Adrenal gland (tissue), 9 donors: ENCODE measurements at regions not wholly inside any gene's neighbourhood (a gene's known extent, or its start where the extent isn't known, plus 50 kb on each side); places are given as distances from the start of the nearest gene placed in this dataset.
A peak's percentile ranks its signal among the peaks of the same experiment; 100 is the strongest.

Source experiments
- DNase-seq, 7 donors: peaks; one replicate each; pipeline ENCODE4 v3.0.0-alpha.2; 2019 to 2020
- H3K27ac ChIP-seq, 5 donors: fragments of 200-600 bp; sonication (generic) in 4 of 5; 1 replicate in 3 of 5; 2 replicates in 2 of 5; pipeline versions ENCODE4 v1.5.1 to v1.8.0; 2016 to 2020; ENCODE audit warnings: mild to moderate bottlenecking in 1 of 5
- H3K27me3 ChIP-seq: fragments of 200-600 bp; 2 replicates; pipeline ENCODE4 v1.8.0; 2021
- H3K36me3 ChIP-seq, 2 donors: fragments of 200-600 bp; replicated peaks in 1 of 2; 1 replicate in 1 of 2; 2 replicates in 1 of 2; pipeline versions ENCODE4 v1.5.1 to v1.8.0; 2018 to 2022
- H3K4me1 ChIP-seq, 2 donors: fragments of 200-600 bp; replicated peaks in 1 of 2; 1 replicate in 1 of 2; 2 replicates in 1 of 2; pipeline versions ENCODE4 v1.5.1 to v1.8.0; 2018 to 2021
- H3K4me3 ChIP-seq, 4 donors: fragments of 200-600 bp; sonication (generic) in 3 of 4; one replicate each; pipeline ENCODE4 v1.5.1; 2016 to 2018
- H3K9me3 ChIP-seq, 3 donors: fragments of 200-600 bp; sonication (generic) in 1 of 3; replicated peaks in 1 of 3; 1 replicate in 2 of 3; 2 replicates in 1 of 3; pipeline versions ENCODE4 v1.5.1 to v1.8.0; 2016 to 2021
- POLR2A ChIP-seq, 2 donors: fragments of 450-650 bp; IDR thresholded peaks; one replicate each; pipeline ENCODE4 v1.6.1; 2017; ENCODE audit warnings: antibody characterized with exemption in 2 of 2, mild to moderate bottlenecking in 2 of 2, moderate library complexity in 1 of 2
- whole genome bisulfite sequencing, 4 donors: extraction: QIAGEN DNeasy Blood & Tissue Kit in 2 of 4; methylation state at CpG; one replicate each; pipeline versions ENCODE4 v1.1.5 to v1.1.7; 2013 to 2017; 5-methylcytosine and 5-hydroxymethylcytosine counted together
- intact Hi-C, 2 donors: fragments of 100-400 bp; cut with DNase I; formaldehyde crosslinking; loops; one replicate each; pipeline versions ENCODE4 v1.14.1 to v1.15.0; 2022 to 2023
- TF ChIP-seq, protein P1 (sequence below), 6 experiments: fragments of 450-650 bp in 4 of 6; fragments of 200-600 bp in 2 of 6; sonication (generic) in 1 of 6; IDR thresholded peaks; 1 replicate in 5 of 6; 2 replicates in 1 of 6; pipeline versions ENCODE4 v1.5.1 to v1.8.0; 2016 to 2021; ENCODE audit warnings: antibody characterized with exemption in 6 of 6, mild to moderate bottlenecking in 2 of 6, moderate library complexity in 1 of 6
- donor health status: healthy with polysubstance abuse.
- donor health status: Bipolar disorder and iron deficiency.
- donor health status: DM: yes; HTN: yes; CAD: no.
- donor health status: DM: no; HTN: no; CAD: no.
- donor health status: DM: no; HTN: no; CAD: no.

- H3K36me3 ChIP-seq, result no peaks in the 10 kb centered on the region
- peaks cover 0 to 4% (median 0%) of the 10 kb centered on the region in 3 donors for H3K9me3 ChIP-seq
- no peak for TF ChIP-seq POLR2A (IDR thresholded peaks at IDR 0.05)
- TF ChIP-seq, protein P1, sequence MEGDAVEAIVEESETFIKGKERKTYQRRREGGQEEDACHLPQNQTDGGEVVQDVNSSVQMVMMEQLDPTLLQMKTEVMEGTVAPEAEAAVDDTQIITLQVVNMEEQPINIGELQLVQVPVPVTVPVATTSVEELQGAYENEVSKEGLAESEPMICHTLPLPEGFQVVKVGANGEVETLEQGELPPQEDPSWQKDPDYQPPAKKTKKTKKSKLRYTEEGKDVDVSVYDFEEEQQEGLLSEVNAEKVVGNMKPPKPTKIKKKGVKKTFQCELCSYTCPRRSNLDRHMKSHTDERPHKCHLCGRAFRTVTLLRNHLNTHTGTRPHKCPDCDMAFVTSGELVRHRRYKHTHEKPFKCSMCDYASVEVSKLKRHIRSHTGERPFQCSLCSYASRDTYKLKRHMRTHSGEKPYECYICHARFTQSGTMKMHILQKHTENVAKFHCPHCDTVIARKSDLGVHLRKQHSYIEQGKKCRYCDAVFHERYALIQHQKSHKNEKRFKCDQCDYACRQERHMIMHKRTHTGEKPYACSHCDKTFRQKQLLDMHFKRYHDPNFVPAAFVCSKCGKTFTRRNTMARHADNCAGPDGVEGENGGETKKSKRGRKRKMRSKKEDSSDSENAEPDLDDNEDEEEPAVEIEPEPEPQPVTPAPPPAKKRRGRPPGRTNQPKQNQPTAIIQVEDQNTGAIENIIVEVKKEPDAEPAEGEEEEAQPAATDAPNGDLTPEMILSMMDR (IDR thresholded peaks at IDR 0.05), result no peak
- DNase-seq, result peak in 1 of 7 donors; percentile 55
- H3K4me1 ChIP-seq, result no peaks in the 10 kb centered on the region
- intact Hi-C loops, result no loop called here
- no peak overlapping the region for H3K27ac ChIP-seq
- H3K4me3 ChIP-seq, result no peak overlapping the region
- H3K27me3 ChIP-seq, result no peaks in the 10 kb centered on the region
- WGBS, 4 donors, result 36 to 46% (median 42%) methylated on average over 10 of the region's 10 CpGs
These were observed 271.6 kb downstream of the GFRA1 start for GRCh38 chr10:116001262-116001857.

GRCh38 chr10:116000151-116000842, 272.7 kb downstream of the GFRA1 start:
- TF ChIP-seq, protein P1 (IDR thresholded peaks at IDR 0.05), result no peak
- TF ChIP-seq POLR2A (IDR thresholded peaks at IDR 0.05), result no peak
- Histone ChIP-seq H3K27me3 (no peaks in the 10 kb centered on the region), H3K4me1 (no peaks in the 10 kb centered on the region), H3K4me3 (no peak overlapping the region), H3K27ac (no peak overlapping the region), H3K9me3 (peaks cover 0 to 4% (median 0%) of the 10 kb centered on the region in 3 donors), H3K36me3 (no peaks in the 10 kb centered on the region)
- intact Hi-C loops, result no loop called here
- WGBS, 4 donors, result 57 to 65% (median 62%) methylated on average over 10 to 12 of the region's 12 CpGs
- no peak for DNase-seq
